Spinal cord (tissue), 9 donors: ENCODE measurements at regions not wholly inside any gene's neighbourhood (a gene's known extent, or its start where the extent isn't known, plus 50 kb on each side); places are given as distances from the start of the nearest gene placed in this dataset.

ENCODE experiments used
- DNase-seq, 6 donors: peaks; one replicate each; pipeline versions ENCODE4 v3.0.0 to v3.0.0-alpha.2; 2013 to 2015; ENCODE audit warnings: low spot score in 6 of 6, low read depth in 4 of 6
- H3K27ac ChIP-seq: one replicate; pipeline ENCODE4 v1.5.1; 2013; ENCODE audit warnings: low read depth, low read length, control low read depth
- H3K27me3 ChIP-seq: one replicate; pipeline ENCODE4 v1.6.1; 2013; ENCODE audit warnings: low read length; ENCODE audit not compliant: control insufficient read depth, insufficient read depth
- H3K36me3 ChIP-seq: one replicate; pipeline ENCODE4 v1.6.1; 2013; ENCODE audit warnings: low read length; ENCODE audit not compliant: control insufficient read depth, insufficient read depth
- H3K4me1 ChIP-seq: one replicate; pipeline ENCODE4 v1.6.1; 2013; ENCODE audit warnings: low read length; ENCODE audit not compliant: control insufficient read depth, insufficient read depth
- H3K4me3 ChIP-seq: one replicate; pipeline ENCODE4 v1.5.1; 2013; ENCODE audit warnings: low read depth, low read length, control low read depth
- H3K9me3 ChIP-seq: one replicate; pipeline ENCODE4 v1.6.1; 2013; ENCODE audit warnings: low read length; ENCODE audit not compliant: control insufficient read depth, insufficient read depth
- WGBS: methylation state at CpG from one replicate; pipeline ENCODE4 v1.1.5; 2013; ENCODE audit warnings: missing lambda C conversion rate; ENCODE audit not compliant: insufficient coverage; 5-methylcytosine and 5-hydroxymethylcytosine counted together
- donor health status: healthy.

- WGBS, result no CpG with 5 or more reads among the region's 2 CpGs
- H3K27ac ChIP-seq, result no peak overlapping the region
- no peak overlapping the region for H3K4me3 ChIP-seq
- H3K9me3 ChIP-seq, result no peaks in the 10 kb centered on the region
- H3K4me1 ChIP-seq, result no peaks in the 10 kb centered on the region
- no peaks in the 10 kb centered on the region for H3K27me3 ChIP-seq
- DNase-seq, result no peak
- H3K36me3 ChIP-seq, result no peaks in the 10 kb centered on the region
These were observed 494.9 kb upstream of the CCDC54 start for GRCh38 chr3:106882297-106882696.

- Histone ChIP-seq H3K4me3 (no peak overlapping the region), H3K27ac (no peak overlapping the region), H3K9me3 (no peaks in the 10 kb centered on the region), H3K36me3 (no peaks in the 10 kb centered on the region), H3K4me1 (no peaks in the 10 kb centered on the region), H3K27me3 (no peaks in the 10 kb centered on the region)
- DNase-seq, result no peak
- 61% methylated on average over 3 of the region's 4 CpGs for WGBS
These were observed 471.2 kb upstream of the CCDC54 start for GRCh38 chr3:106906074-106906473.

GRCh38 chr3:106908181-106908938, 468.9 kb upstream of the CCDC54 start:
- Histone ChIP-seq H3K4me1 (peaks cover 4% of the 10 kb centered on the region), H3K36me3 (no peaks in the 10 kb centered on the region), H3K4me3 (no peak overlapping the region), H3K27ac (no peak overlapping the region), H3K27me3 (no peaks in the 10 kb centered on the region), H3K9me3 (no peaks in the 10 kb centered on the region)
- DNase-seq, result no peak
- 87% methylated on average over 10 of the region's 10 CpGs for WGBS

GRCh38 chr3:106913111-106913698, 464.0 kb upstream of the CCDC54 start:
- H3K4me3 ChIP-seq, result no peak overlapping the region
- no peak overlapping the region for H3K27ac ChIP-seq
- H3K9me3 ChIP-seq, result no peaks in the 10 kb centered on the region
- peaks cover 6% of the 10 kb centered on the region for H3K4me1 ChIP-seq
- peak in 1 of 6 donors; percentile 2 for DNase-seq
- WGBS, result 30% methylated on average over 3 of the region's 14 CpGs
- no peaks in the 10 kb centered on the region for H3K27me3 ChIP-seq
- H3K36me3 ChIP-seq, result no peaks in the 10 kb centered on the region

GRCh38 chr3:106913966-106914365, 463.3 kb upstream of the CCDC54 start:
- 90% methylated on average over 3 of the region's 4 CpGs for WGBS
- no peak overlapping the region for H3K4me3 ChIP-seq
- peaks cover 6% of the 10 kb centered on the region for H3K4me1 ChIP-seq
- no peak overlapping the region for H3K27ac ChIP-seq
- no peak for DNase-seq
- H3K27me3 ChIP-seq, result no peaks in the 10 kb centered on the region
- no peaks in the 10 kb centered on the region for H3K9me3 ChIP-seq
- no peaks in the 10 kb centered on the region for H3K36me3 ChIP-seq

GRCh38 chr3:106920609-106921008, 456.6 kb upstream of the CCDC54 start:
- H3K27ac ChIP-seq, result no peak overlapping the region
- H3K4me3 ChIP-seq, result no peak overlapping the region
- DNase-seq, result no peak
- H3K27me3 ChIP-seq, result no peaks in the 10 kb centered on the region
- no CpG with 5 or more reads among the region's 3 CpGs for WGBS
- no peaks in the 10 kb centered on the region for H3K36me3 ChIP-seq
- H3K9me3 ChIP-seq, result no peaks in the 10 kb centered on the region
- no peaks in the 10 kb centered on the region for H3K4me1 ChIP-seq

GRCh38 chr3:106929081-106929480, 448.2 kb upstream of the CCDC54 start:
- Histone ChIP-seq H3K4me1 (no peaks in the 10 kb centered on the region), H3K27ac (no peak overlapping the region), H3K36me3 (no peaks in the 10 kb centered on the region), H3K4me3 (no peak overlapping the region), H3K9me3 (no peaks in the 10 kb centered on the region), H3K27me3 (no peaks in the 10 kb centered on the region)
- WGBS, result 91% methylated on average over 1 of the region's 3 CpGs
- DNase-seq, result no peak

GRCh38 chr3:106930086-106930485, 447.2 kb upstream of the CCDC54 start:
- Histone ChIP-seq H3K4me3 (no peak overlapping the region), H3K4me1 (no peaks in the 10 kb centered on the region), H3K27ac (no peak overlapping the region), H3K36me3 (no peaks in the 10 kb centered on the region), H3K9me3 (no peaks in the 10 kb centered on the region), H3K27me3 (no peaks in the 10 kb centered on the region)
- DNase-seq, result no peak
- 100% methylated on average over 1 of the region's 2 CpGs for WGBS

GRCh38 chr3:106931904-106932303, 445.3 kb upstream of the CCDC54 start:
- peak in 2 of 6 donors; percentile 2 to 32 for DNase-seq
- WGBS, result no CpG with 5 or more reads among the region's 1 CpG

GRCh38 chr3:106936337-106936736, 440.9 kb upstream of the CCDC54 start:
- 72% methylated on average over 3 of the region's 4 CpGs for WGBS
- Histone ChIP-seq H3K4me1 (no peaks in the 10 kb centered on the region), H3K4me3 (no peak overlapping the region), H3K9me3 (no peaks in the 10 kb centered on the region), H3K36me3 (no peaks in the 10 kb centered on the region), H3K27ac (no peak overlapping the region), H3K27me3 (no peaks in the 10 kb centered on the region)
- DNase-seq, result no peak

More at GRCh38 chr3:106931904-106932303, 445.3 kb upstream of the CCDC54 start:
- Histone ChIP-seq H3K9me3 (no peaks in the 10 kb centered on the region), H3K36me3 (no peaks in the 10 kb centered on the region), H3K4me3 (no peak overlapping the region), H3K4me1 (no peaks in the 10 kb centered on the region), H3K27me3 (no peaks in the 10 kb centered on the region), H3K27ac (no peak overlapping the region)
